HCT116 (cell line): ENCODE measurements at regions not wholly inside any gene's neighbourhood (a gene's known extent, or its start where the extent isn't known, plus 50 kb on each side); places are given as distances from the start of the nearest gene placed in this dataset.

Source experiments
- ATAC-seq: fragments of 200-7000 bp; cut with Tn5 transposase; 2 replicates; pipeline ENCODE4 v1.9.1; 2020; ENCODE audit warnings: mild to moderate bottlenecking, moderate library complexity
- BruUV-seq: library from RNA; stranded (reverse); fragments of 400-500 nt; replicated peaks from 2 replicates; lab custom pipeline; 2021; lab: Mats Ljungman, UMichigan
- CTCF ChIA-PET: fragments of 300-600 bp; sonication (Branson Sonifier 250); formaldehyde crosslinking; loops from one replicate; lab custom pipeline; 2021; ENCODE audit warnings: antibody characterized with exemption; lab: Charles Lee
- POLR2A ChIA-PET: fragments of 300-600, 350-600 bp; sonication (Branson Sonifier 250); formaldehyde crosslinking; loops from one replicate; lab custom pipeline; 2021; ENCODE audit warnings: antibody characterized with exemption; lab: Charles Lee
- RAD21 ChIA-PET, 2 experiments: fragments of 300-600 bp; sonication (Branson Sonifier 250); formaldehyde crosslinking; loops; one replicate each; lab custom pipeline; 2023; ENCODE audit warnings: low total read pairs in 2 of 2; ENCODE audit not compliant: uncharacterized antibody in 2 of 2, unreplicated experiment in 2 of 2, low non-redundant PET in 1 of 2; lab: Charles Lee
- DNase-seq: peaks from one replicate; pipeline ENCODE4 v3.0.0-alpha.2; 2010; ENCODE audit warnings: low read depth, low spot score
- H2AFZ ChIP-seq: fragments of 200-600 bp; shearing (Covaris generic), sonication (generic); 2 replicates; pipeline ENCODE4 v1.6.1; 2017; ENCODE audit warnings: low read depth, mixed run types, mixed read lengths, antibody characterized with exemption, low read length; ENCODE audit not compliant: poor library complexity, severe bottlenecking
- H3K27ac ChIP-seq: 2 replicates; pipeline ENCODE4 v1.5.1; 2012; ENCODE audit warnings: low read depth, low read length
- H3K27me3 ChIP-seq: fragments of 200-600 bp; sonication (generic); 2 replicates; pipeline ENCODE4 v1.6.1; 2016; ENCODE audit warnings: mixed run types, low read length, mixed read lengths; ENCODE audit not compliant: insufficient read depth
- H3K36me3 ChIP-seq, 2 experiments: fragments of 200-500 bp in 1 of 2; fragments of 200-600 bp in 1 of 2; sonication (Bioruptor generic) in 1 of 2; sonication (generic) in 1 of 2; 2 replicates each; pipeline versions ENCODE4 v1.5.1 to v1.6.1; 2014 to 2016; ENCODE audit warnings: low read length in 2 of 2, inconsistent platforms in 1 of 2, mixed read lengths in 1 of 2, mixed run types in 1 of 2; ENCODE audit not compliant: insufficient read depth in 2 of 2, control insufficient read depth in 1 of 2
- H3K4me1 ChIP-seq, 2 experiments: fragments of 200-600 bp in 1 of 2; sonication (generic) in 1 of 2; 2 replicates each; pipeline versions ENCODE4 v1.5.1 to v1.6.1; 2012 to 2017; ENCODE audit warnings: low read length in 2 of 2, inconsistent platforms in 1 of 2, mild to moderate bottlenecking in 1 of 2, mixed read lengths in 1 of 2, mixed run types in 1 of 2, moderate library complexity in 1 of 2; ENCODE audit not compliant: insufficient read depth in 2 of 2, control insufficient read depth in 1 of 2
- H3K4me2 ChIP-seq: fragments of 200-600 bp; sonication (generic); 2 replicates; pipeline ENCODE4 v1.6.1; 2017; ENCODE audit warnings: mixed run types, low read length, mixed read lengths
- H3K4me3 ChIP-seq, 2 experiments: fragments of 200-600 bp in 1 of 2; sonication (generic) in 1 of 2; replicated peaks in 1 of 2; 2 replicates each; pipeline ENCODE4 v1.5.1; 2011 to 2016; ENCODE audit warnings: low read length in 2 of 2, control low read depth in 1 of 2, low read depth in 1 of 2, mild to moderate bottlenecking in 1 of 2, mixed read lengths in 1 of 2, mixed run types in 1 of 2
- H3K79me2 ChIP-seq: fragments of 200-600 bp; sonication (generic); 2 replicates; pipeline ENCODE4 v1.6.1; 2017; ENCODE audit warnings: mild to moderate bottlenecking, mixed run types, low read length, moderate library complexity, mixed read lengths; ENCODE audit not compliant: insufficient read depth
- H3K9ac ChIP-seq: fragments of 200-600 bp; sonication (generic); 2 replicates; pipeline ENCODE4 v1.6.1; 2016; ENCODE audit warnings: low read length, mixed read lengths
- H3K9me2 ChIP-seq: fragments of 200-600 bp; sonication (generic), shearing (Covaris generic); 2 replicates; pipeline ENCODE4 v1.6.1; 2017; ENCODE audit warnings: mixed run types, mild to moderate bottlenecking, moderate library complexity; ENCODE audit not compliant: insufficient read depth
- H3K9me3 ChIP-seq, 2 experiments: fragments of 200-500 bp in 1 of 2; fragments of 200-600 bp in 1 of 2; sonication (Bioruptor generic) in 1 of 2; sonication (generic) in 1 of 2; 2 replicates each; pipeline ENCODE4 v1.6.1; 2014 to 2017; ENCODE audit warnings: low read length in 2 of 2, mixed read lengths in 2 of 2, inconsistent platforms in 1 of 2, low read depth in 1 of 2, mild to moderate bottlenecking in 1 of 2, mixed run types in 1 of 2, moderate library complexity in 1 of 2; ENCODE audit not compliant: control insufficient read depth in 1 of 2, insufficient read depth in 1 of 2
- H4K20me1 ChIP-seq: fragments of 200-600 bp; sonication (generic), shearing (Covaris generic); 2 replicates; pipeline ENCODE4 v1.6.1; 2017; ENCODE audit warnings: mixed run types, mild to moderate bottlenecking, moderate library complexity; ENCODE audit not compliant: insufficient read depth
- ATF3 ChIP-seq: IDR thresholded peaks from 2 replicates; pipeline ENCODE4 v1.6.1; 2012
- CTCF ChIP-seq, 3 experiments: fragments of 200-600 bp in 1 of 3; sonication (generic) in 1 of 3; IDR thresholded peaks in 2 of 3; conservative IDR thresholded peaks in 1 of 3; 2 replicates each; pipeline ENCODE4 v1.5.1; 2012 to 2017; ENCODE audit warnings: low read depth in 2 of 3, low read length in 2 of 3, antibody characterized with exemption in 1 of 3, borderline replicate concordance in 1 of 3, control low read depth in 1 of 3, mild to moderate bottlenecking in 1 of 3, mixed read lengths in 1 of 3, mixed run types in 1 of 3, moderate library complexity in 1 of 3; ENCODE audit not compliant: insufficient read depth in 1 of 3
- EGR1 ChIP-seq: IDR thresholded peaks from 2 replicates; pipeline ENCODE4 v1.6.1; 2012; ENCODE audit warnings: low read depth
- ELF1 ChIP-seq: IDR thresholded peaks from 2 replicates; pipeline ENCODE4 v1.6.1; 2012; ENCODE audit warnings: low read depth, borderline replicate concordance
- FOSL1 ChIP-seq: IDR thresholded peaks from 2 replicates; pipeline ENCODE4 v1.6.1; 2012; ENCODE audit warnings: low read depth
- MAX ChIP-seq: IDR thresholded peaks from 2 replicates; pipeline ENCODE4 v1.6.1; 2012
- POLR2A ChIP-seq: IDR thresholded peaks from 2 replicates; pipeline ENCODE4 v1.7.0; 2011; ENCODE audit warnings: borderline replicate concordance; ENCODE audit not compliant: insufficient read depth, insufficient read length; ENCODE audit errors: extremely low read depth
- POLR2AphosphoS5 ChIP-seq: IDR thresholded peaks from 2 replicates; pipeline ENCODE4 v1.6.1; 2011; ENCODE audit warnings: mild to moderate bottlenecking, low read depth, low read length, moderate library complexity
- REST ChIP-seq: IDR thresholded peaks from 2 replicates; pipeline ENCODE4 v1.6.1; 2012; ENCODE audit warnings: low read depth
- SP1 ChIP-seq: IDR thresholded peaks from 2 replicates; pipeline ENCODE4 v1.6.1; 2012; ENCODE audit warnings: low read depth
- YY1 ChIP-seq: IDR thresholded peaks from 2 replicates; pipeline ENCODE4 v1.6.1; 2011; ENCODE audit warnings: low read length, low read depth, moderate library complexity, mild to moderate bottlenecking; ENCODE audit not compliant: insufficient replicate concordance; ENCODE audit errors: extremely low read depth
- intact Hi-C: fragments of 100-400 bp; cut with micrococcal nuclease; formaldehyde crosslinking; loops from 2 replicates; pipeline ENCODE4 v1.10.0; 2022

GRCh38 chr1:245007852-245008251 lies 143.5 kb upstream of the HNRNPU start:
- no peaks in the 10 kb centered on the region for H3K9me2 ChIP-seq
- no peak overlapping the region for H3K9ac ChIP-seq
- no peaks in the 10 kb centered on the region for H3K79me2 ChIP-seq
- H3K9me3 ChIP-seq: no peaks in the 10 kb centered on the region
- H4K20me1 ChIP-seq: no peaks in the 10 kb centered on the region
- H3K27me3 ChIP-seq: no peaks in the 10 kb centered on the region
- POLR2A ChIA-PET: no interaction called here
- no peak overlapping the region for H2AFZ ChIP-seq
- no peak for TF ChIP-seq POLR2AphosphoS5
- no peak for TF ChIP-seq POLR2A
- TF ChIP-seq EGR1: no peak
- no peak for TF ChIP-seq MAX
- TF ChIP-seq ATF3: no peak
- no peak for TF ChIP-seq CTCF (IDR thresholded peaks at IDR 0.05 in 2 of 3, conservative IDR thresholded peaks at IDR 0.05 in 1 of 3; ENCODE audit: borderline replicate concordance in 1 of 3, insufficient read depth in 1 of 3, low read depth in 2 of 3, low read length in 2 of 3)
- TF ChIP-seq FOSL1: no peak
- TF ChIP-seq REST: no peak
- no peak for TF ChIP-seq YY1
- TF ChIP-seq SP1: no peak
- TF ChIP-seq ELF1: no peak
- RAD21 ChIA-PET: no interaction called here
- no peaks in the 10 kb centered on the region for H3K36me3 ChIP-seq
- BruUV-seq: no TSS peak
- intact Hi-C loops: no loop called here
- CTCF ChIA-PET: interaction anchor here (1.7 kb wide), 1 partner anchor 35 kb away, joined by 6 read pairs; no protein-coding TSS in a partner anchor
- H3K4me1 ChIP-seq: peaks cover 6 to 7% of the 10 kb centered on the region in 2 experiments
- ATAC-seq: no peak
- H3K4me3 ChIP-seq: no peak overlapping the region
- H3K27ac ChIP-seq: no peak overlapping the region
- no peak overlapping the region for H3K4me2 ChIP-seq
- no peak for DNase-seq
